Right ventricle myocardium inferior (tissue), 1 donor: ENCODE measurements at regions not wholly inside any gene's neighbourhood (a gene's known extent, or its start where the extent isn't known, plus 50 kb on each side); places are given as distances from the start of the nearest gene placed in this dataset.
A peak's percentile ranks its signal among the peaks of the same experiment; 100 is the strongest.
"Not testable (repeated sequence)": the region's sequence is repeated elsewhere in the genome, so short reads cannot be mapped to it uniquely, and the experiment has no call there.

Source experiments
- ATAC-seq: fragments of 200-7000 bp; cut with Tn5 transposase; one replicate; pipeline ENCODE4 v1.9.1; 2020; ENCODE audit warnings: mild to moderate bottlenecking, moderate library complexity
- DNase-seq: peaks from one replicate; pipeline ENCODE4 v3.0.0; 2021; ENCODE audit errors: missing footprints
- intact Hi-C: fragments of 100-400 bp; cut with DNase I; formaldehyde crosslinking; loops from one replicate; pipeline ENCODE4 v1.11.0; 2022
- donor health status: DM: no; HTN: yes; CAD: no; lungs with severe emphysema.

GRCh38 chr18:61643884-61644647 is 248.7 kb downstream of the RNF152 start:
- ATAC-seq, result no peak
- intact Hi-C loops, result no loop called here
- no peak for DNase-seq

- intact Hi-C loops, result loop anchor here (5.0 kb wide), 4 partner anchors 88 to 492 kb away; no protein-coding TSS in a partner anchor
- no peak for ATAC-seq
Measured at GRCh38 chr18:61639886-61640285, 252.9 kb downstream of the RNF152 start.

DNA sequence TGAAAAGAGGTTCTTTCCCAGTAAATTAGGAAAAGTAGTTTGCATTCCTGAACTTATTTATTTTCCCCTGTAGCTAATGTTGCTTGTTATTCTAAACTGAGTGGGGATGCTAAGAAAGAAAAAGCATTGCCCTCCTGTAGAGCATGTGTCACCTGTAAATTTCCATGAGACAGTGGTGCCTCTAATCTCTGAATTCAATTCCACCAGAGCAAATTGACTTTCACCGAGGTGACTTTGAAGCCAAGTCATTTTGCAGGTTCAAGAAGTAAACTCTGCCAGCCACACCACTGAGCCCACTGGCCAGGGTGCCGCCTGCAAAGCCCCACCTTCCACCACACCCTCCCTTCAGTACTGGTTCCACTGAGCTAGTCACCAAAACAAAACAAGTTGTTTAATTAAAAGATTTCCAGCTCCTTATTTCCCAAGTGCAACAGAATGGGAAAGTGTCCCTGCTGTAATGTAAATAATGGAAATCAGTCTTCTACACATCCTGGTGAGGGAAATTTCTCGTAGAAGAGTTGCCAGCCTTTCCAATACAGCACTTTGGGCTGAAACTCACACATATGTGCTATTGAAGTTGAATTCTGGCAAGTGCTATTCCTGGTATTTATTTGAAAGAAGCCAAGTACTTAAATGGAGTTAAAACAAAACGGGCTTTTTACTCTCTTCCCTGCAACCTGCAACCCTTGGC is 254.8 kb downstream of the RNF152 start:
- ATAC-seq (no peak), DNase-seq (no peak)
- intact Hi-C loops, result loop anchor here (2.0 to 5.0 kb wide), 5 partner anchors 55 to 494 kb away; no protein-coding TSS in a partner anchor

More at GRCh38 chr18:61639886-61640285, 252.9 kb downstream of the RNF152 start:
- DNase-seq, result no peak

GRCh38 chr18:61637319-61637718 is 255.5 kb downstream of the RNF152 start:
- ATAC-seq (no peak), DNase-seq (no peak)
- intact Hi-C loops, result loop anchor here (2.0 to 5.0 kb wide), 5 partner anchors 55 to 495 kb away; no protein-coding TSS in a partner anchor

- intact Hi-C loops, result loop anchor here (2.0 to 5.0 kb wide), 6 partner anchors 53 to 496 kb away; no protein-coding TSS in a partner anchor
- ATAC-seq (peak; percentile 74), DNase-seq (no peak)
Measured at GRCh38 chr18:61635901-61636528, 256.8 kb downstream of the RNF152 start.

GRCh38 chr18:61628085-61628484 is 264.7 kb downstream of the RNF152 start:
- DNase-seq, result no peak
- intact Hi-C loops, result no loop called here
- ATAC-seq, result no peak

- intact Hi-C loops, result not testable (repeated sequence)
Measured at GRCh38 chr18:61624631-61625030, 268.2 kb downstream of the RNF152 start.

GRCh38 chr18:61619783-61620182 is 273.0 kb downstream of the RNF152 start:
- no peak for ATAC-seq
- DNase-seq, result no peak
- intact Hi-C loops, result no loop called here

More at GRCh38 chr18:61624631-61625030, 268.2 kb downstream of the RNF152 start:
- DNase-seq, ATAC-seq: not testable (repeated sequence)

DNA sequence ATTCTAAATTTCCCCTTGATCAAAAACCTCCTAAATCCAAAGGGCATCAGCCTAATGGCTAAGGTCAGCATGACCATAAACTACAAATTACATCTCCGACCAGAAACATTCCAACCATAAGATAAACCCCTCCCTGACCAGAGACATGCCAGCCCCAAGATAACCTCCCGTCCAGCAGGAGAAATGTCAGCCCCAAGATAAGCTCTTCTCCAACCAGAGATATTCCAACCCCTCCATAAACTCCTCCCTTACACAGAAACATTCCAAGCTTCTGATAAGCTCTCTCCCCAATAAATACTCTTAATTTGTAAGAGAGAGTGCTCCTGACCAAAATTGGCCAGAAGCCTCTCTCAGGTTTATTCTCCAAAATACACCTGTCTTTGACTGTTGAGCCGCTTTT is 274.0 kb downstream of the RNF152 start:
- DNase-seq (no peak), ATAC-seq (no peak)
- intact Hi-C loops, result no loop called here

DNA sequence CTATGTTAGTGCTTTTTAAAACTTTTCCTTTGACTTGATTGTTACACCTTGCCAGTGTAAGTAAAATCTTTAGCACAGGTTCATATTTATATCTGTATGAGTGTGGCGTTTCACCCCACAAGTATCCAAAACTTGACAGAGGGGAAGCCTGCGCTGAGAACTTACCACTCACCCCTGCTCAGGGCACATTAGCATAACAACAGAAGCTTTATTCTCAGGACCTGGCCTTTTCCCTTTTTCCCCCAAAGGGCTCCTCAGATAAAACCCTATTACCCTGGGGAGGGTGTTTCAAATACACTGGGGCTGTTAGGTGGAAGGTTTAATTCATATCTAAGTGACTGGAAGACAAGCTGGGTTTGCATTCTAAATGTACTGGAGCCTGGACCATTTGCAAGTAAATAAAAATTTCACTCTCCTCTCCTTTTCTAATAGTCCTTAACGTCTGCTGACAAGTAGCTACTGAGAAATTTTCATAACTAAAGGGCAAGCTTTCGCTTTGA is 276.6 kb downstream of the RNF152 start:
- DNase-seq (no peak), ATAC-seq (no peak)
- intact Hi-C loops, result no loop called here

- intact Hi-C loops, result no loop called here
- no peak for ATAC-seq
Measured at GRCh38 chr18:61612517-61612916, 279.3 kb downstream of the CDH20 start.

DNA sequence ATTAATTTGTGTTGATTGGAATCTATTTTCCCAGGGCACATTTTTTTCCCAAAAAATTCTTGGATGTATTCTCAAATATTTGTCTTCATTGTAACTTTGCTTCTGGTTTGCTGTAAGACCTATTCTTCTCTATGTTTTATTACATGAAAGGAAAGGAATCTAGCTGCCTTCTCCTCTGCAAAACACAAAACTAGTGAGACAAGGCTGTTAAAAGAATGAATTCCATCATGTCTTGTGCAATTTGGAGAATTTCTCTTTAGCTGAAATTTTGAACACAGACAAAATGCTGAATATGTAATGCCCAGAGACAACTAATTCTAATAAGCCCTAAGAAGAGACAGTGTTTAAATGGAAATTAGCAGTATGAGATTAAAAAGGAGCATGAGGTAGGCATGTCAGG is 275.9 kb downstream of the CDH20 start:
- intact Hi-C loops, result no loop called here
- no peak for ATAC-seq
- no peak for DNase-seq

More at GRCh38 chr18:61612517-61612916, 279.3 kb downstream of the CDH20 start:
- DNase-seq, result no peak

DNA sequence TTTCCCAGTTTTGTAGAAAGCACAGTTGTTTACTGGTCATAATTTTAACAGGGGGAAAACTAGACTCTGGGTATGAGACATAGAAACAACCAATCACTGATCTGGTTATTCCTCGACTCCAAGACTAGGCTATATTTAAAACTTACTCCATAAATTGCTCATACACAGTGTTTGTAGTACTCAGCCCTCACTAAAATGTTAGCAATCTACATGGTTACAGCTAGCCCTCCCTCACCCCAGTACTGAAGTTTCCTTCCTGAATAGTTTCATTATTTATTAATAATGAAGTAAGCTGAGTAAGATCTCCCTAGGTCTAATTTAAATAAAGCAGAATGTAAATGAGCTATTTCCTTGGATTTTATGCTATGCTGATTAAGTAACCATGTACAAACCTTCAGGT is 275.1 kb downstream of the CDH20 start:
- ATAC-seq (no peak), DNase-seq (no peak)
- intact Hi-C loops, result no loop called here

DNA sequence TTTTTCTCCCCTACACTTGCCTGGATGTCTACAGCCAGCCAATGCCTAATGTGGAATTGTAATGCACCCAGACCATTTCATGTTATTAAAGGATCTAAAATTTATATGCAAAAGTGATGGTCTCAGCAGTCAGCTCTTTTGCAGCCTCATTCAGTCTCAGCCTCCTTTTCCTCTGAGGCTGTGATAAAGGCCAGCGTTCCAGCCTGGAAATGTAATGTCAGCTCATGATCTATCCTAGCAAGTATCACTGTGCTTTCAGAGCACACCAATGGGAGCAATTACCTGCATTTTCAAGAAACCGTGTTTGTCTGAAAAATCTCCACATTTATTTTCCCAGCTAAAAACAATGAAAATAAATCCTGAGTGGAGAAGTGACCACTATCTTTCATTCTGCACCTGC is 274.6 kb downstream of the CDH20 start:
- ATAC-seq (no peak), DNase-seq (no peak)
- intact Hi-C loops, result loop anchor here (2.0 kb wide), 1 partner anchor 25 kb away; no protein-coding TSS in a partner anchor

DNA sequence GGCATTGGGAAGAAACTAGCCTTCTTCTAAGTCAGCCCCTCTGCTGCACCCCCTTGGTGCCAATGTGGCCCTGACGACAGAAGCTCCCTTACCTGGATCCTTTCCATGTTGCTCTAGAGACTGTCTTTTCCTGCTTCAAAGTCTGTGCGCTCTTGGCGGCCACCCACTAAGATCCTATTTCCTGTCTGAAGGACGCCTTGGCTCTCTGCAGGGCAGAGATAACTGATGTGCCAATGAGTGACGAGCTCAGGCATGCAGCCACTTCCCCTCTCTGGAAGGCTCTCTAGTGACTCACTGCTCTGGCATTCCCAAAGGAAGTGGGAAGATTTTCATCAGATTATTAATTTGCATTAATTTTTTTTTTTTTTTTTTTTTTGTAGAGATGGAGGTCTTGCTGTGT is 273.5 kb downstream of the CDH20 start:
- intact Hi-C loops, result loop anchor here (2.0 kb wide), 1 partner anchor 24 kb away; no protein-coding TSS in a partner anchor
- DNase-seq (peak; percentile 72), ATAC-seq (peak; percentile 86)

DNA sequence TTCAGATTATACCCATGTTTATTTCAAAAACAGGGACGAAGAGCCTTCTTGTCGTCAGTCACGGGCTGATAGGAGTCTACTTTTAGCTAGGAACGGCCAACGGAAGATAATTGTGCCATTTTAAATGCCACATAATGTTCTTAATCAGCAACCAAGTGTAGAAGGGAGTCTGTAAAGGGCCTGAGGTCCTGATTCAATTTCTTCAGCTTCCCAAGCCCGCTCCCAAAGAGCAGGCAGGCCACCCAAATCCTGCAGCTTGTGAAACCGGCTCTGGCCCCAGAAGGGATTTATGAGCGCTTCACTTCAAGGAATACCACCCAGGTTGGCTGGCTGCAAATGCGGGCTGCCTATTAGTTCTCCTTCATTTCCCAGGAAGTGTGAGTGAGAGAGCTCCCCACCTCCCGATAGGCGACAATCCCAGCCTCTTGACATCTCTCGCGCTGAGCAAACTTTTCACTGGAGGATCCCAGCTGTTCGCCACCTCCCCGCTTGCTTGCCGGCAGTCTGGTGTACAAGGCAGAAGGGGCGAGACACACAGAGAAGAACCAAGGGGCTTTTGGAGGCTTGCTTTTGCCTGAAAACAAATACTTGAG is 272.9 kb downstream of the CDH20 start:
- intact Hi-C loops, result loop anchor here (2.0 kb wide), 1 partner anchor 23 kb away; no protein-coding TSS in a partner anchor
- no peak for DNase-seq

GRCh38 chr18:61605376-61606067 is 272.3 kb downstream of the CDH20 start:
- no peak for ATAC-seq
- intact Hi-C loops, result loop anchor here (2.0 kb wide), 1 partner anchor 23 kb away; no protein-coding TSS in a partner anchor
- DNase-seq, result no peak

More for the DNA sequence above, 272.9 kb downstream of the CDH20 start:
- peak; percentile 74 for ATAC-seq
